ENCODE measurements at regions not wholly inside any gene's neighbourhood (a gene's known extent, or its start where the extent isn't known, plus 50 kb on each side); places are given as distances from the start of the nearest gene placed in this dataset.
"Not testable (repeated sequence)": the region's sequence is repeated elsewhere in the genome, so short reads cannot be mapped to it uniquely, and the experiment has no call there.

- DNase-seq (ENCODE audit: low read depth, low spot score), result no peak
Measured at GRCh38 chr16:13805951-13806350, 114.0 kb upstream of the ERCC4 start.

DNA sequence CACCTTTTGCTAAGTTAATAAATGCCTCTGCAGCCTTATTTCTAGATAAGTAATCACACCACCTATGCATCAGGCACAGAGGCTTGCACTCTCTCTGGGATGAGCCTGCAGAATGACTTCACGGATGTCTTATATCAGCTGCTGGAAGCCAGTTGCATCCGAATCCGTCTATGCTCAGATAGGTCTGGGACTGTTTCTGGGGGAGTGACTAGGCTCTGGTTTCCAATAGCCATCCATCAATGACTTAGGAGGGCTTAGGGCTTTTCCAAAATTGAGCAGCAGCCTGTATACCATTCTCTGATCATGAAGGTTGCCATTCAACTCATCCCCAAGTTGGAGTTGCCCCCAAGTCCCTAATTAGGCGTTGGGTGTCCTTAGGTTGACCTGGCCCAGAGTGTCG, 113.3 kb upstream of the ERCC4 start:
- no peak for DNase-seq (ENCODE audit: low read depth, low spot score)

- no peak for DNase-seq (ENCODE audit: low read depth, low spot score)
Measured at GRCh38 chr16:13808102-13808501, 111.9 kb upstream of the ERCC4 start.

- DNase-seq (ENCODE audit: low read depth, low spot score), result no peak
Measured at GRCh38 chr16:13809765-13810164, 110.2 kb upstream of the ERCC4 start.

GRCh38 chr16:13811834-13812233, 108.1 kb upstream of the ERCC4 start:
- no peak for DNase-seq (ENCODE audit: low read depth, low spot score)

DNA sequence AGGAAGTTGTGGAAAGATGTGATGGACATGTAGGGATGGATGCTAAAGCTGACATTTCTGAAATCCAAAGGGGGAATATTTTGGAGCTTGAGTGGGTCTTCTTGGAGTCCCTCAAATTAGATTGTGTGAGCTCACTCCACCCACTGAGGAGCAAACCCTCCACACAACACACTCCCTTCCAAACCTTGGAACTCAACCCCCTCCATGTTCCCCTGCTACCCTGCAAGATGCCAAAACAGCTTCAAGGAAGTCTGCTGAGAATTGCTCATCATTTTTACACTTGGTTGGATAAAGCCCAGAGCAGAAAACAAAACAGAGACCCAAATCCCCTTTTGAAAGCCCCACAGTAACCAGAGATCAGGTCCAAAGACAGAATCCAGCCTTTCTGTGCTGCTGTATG, 103.3 kb upstream of the ERCC4 start:
- no peak for DNase-seq (ENCODE audit: low read depth, low spot score)

- no peak for DNase-seq (ENCODE audit: low read depth, low spot score)
Measured at GRCh38 chr16:13823501-13823900, 96.5 kb upstream of the ERCC4 start.

DNA sequence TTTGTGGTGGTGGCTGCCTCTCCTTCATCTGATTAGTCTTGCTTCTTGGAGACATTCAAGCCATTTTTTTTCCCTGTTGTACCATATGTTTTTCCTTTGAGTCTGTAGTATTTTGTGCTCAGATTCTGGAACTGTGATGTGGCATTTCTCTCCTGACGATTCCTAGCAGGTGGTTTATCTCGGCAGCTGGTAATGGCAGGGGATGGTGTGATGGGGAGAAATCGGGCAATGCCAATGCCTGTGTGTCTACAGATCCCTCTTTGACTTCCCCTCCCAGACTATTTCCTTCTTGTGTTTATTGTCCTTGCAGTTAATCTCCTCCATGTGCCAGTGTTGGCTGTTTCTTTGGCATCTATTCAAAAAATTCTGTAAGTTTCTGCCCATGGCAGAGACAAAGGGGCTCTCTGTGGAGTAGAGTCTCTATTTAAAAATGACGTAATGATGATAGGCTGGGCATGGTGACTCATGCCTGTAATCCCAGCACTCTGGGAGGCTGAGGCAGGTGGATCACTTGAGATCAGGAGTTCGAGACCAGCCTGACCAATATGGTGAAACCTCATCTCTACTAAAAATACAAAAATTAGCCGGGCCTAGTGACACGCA, 90.2 kb upstream of the ERCC4 start:
- no peak for DNase-seq (ENCODE audit: low read depth, low spot score)

- DNase-seq (ENCODE audit: low read depth, low spot score), result no peak
Measured at GRCh38 chr16:13833515-13833914, 86.4 kb upstream of the ERCC4 start.

DNA sequence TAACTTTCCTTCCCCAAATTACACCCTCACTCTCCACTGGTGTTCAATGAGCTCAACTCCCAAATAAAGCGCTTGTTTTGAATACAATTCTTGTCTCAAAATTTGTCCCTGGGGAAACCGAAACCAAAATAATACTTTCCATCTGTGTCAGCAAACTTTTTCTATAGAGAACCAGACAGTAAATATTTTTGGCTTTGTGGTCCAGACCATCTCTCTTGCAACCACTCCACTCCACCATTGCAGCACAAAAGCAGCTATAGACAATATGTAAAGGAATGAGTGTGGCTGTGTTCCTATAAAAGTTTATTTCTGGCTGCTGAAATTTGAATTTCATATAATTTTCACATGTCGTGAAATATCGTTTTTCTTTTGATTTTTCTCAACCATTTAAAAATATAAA, 84.6 kb upstream of the ERCC4 start:
- no peak for DNase-seq (ENCODE audit: low read depth, low spot score)

DNA sequence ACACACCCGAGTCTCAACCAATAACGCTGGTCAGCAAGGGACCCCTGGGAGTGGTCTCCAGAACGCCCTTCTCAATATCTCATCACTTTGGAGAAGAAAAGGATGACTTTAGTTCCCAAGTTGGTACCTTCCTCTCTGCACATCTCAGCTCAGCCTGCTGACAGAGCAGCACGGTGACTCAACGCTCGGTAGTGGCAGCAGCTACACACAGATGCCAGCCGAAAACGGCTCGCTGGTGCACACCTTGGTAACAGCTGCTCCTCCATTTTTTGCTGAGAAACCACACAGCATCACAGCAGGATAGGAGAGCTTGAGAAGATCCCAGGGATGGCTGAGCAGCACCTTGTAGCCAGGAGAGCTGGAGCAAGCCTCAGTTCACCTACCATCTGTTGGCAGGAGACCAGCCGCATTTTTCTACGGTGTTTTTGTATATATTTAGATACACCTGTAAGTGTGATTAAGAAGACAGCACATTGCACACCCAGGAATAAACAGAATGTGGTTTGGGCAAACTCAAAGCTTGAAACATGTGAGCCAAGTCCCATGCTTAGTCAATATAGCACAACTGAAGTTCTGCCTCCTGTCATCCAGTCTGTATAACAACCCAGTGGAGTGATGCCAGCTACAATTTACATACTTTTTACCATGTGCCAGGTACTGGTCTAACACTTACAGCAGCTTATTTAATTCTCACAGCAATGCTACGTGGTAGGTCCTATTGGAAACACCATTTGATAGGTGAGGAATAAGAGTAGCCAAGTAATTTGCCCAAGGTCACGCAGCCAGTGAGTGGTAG, 83.8 kb upstream of the ERCC4 start:
- DNase-seq (ENCODE audit: low read depth, low spot score), result no peak

DNA sequence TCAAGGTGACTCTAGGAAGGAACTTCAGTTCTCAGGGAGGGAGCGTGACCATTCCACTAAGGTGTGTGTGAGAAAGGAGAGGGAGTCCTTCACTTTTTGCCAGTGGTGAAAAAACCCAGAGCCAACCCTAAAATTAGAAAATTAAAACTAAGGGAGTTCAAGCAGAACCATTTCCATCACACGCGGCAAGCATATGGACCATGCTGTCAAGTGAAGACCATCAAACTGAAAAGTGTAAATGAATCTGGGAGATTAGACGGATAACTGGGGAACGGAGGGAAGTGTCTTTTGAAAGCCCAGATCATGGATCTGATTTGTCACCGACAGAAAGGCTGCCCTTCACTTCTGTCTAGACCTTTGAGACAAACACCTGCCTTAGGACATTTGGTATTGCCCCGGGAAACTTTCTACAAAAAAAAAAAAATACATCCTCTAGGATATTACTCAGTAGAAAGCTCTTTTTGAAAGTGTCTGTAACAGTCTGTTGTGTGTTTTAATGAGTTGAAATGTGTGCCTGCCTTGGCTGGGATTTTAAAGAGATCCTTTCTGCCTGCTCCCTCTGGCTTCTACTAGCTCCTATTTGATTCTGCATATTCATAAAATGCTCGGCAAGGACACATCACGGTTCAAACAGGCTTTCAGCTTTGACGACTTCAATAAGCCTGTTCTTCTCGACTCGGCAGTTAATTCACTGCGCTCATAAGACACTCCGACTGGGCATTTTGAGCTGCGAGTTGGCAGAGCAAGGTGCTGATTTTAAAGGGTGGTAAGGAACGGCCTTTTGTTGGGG, 81.4 kb upstream of the ERCC4 start:
- DNase-seq (ENCODE audit: low read depth, low spot score), result no peak

GRCh38 chr16:13839577-13839976, 80.4 kb upstream of the ERCC4 start:
- DNase-seq (ENCODE audit: low read depth, low spot score), result no peak

DNA sequence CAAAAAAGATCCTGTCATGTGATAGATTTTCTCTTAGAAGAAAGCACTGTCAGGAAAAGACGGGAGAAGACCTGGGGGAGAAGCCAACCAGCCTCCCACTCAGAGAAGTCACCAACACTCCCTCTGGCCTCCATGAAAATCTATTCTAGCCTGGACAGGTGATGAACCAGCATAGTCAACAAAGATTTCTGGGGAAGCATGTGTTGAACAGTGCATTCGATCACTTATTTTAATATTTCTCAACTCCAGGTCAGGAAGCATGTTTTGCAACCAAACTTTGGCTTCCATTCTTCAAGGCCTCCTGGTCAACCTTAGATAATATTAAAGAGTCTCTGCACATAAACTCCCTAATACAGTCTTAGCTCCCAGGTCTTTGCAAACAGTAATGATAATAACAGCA, 74.7 kb upstream of the ERCC4 start:
- no peak for DNase-seq (ENCODE audit: low read depth, low spot score)

GRCh38 chr16:13848795-13849194, 71.2 kb upstream of the ERCC4 start:
- no peak for DNase-seq (ENCODE audit: low read depth, low spot score)

GRCh38 chr16:13850173-13850572, 69.8 kb upstream of the ERCC4 start:
- not testable (repeated sequence) for DNase-seq (ENCODE audit: low read depth, low spot score)

- no peak for DNase-seq (ENCODE audit: low read depth, low spot score)
Measured at GRCh38 chr16:13852827-13853226, 67.1 kb upstream of the ERCC4 start.

- DNase-seq (ENCODE audit: low read depth, low spot score), result no peak
Measured at GRCh38 chr16:13856398-13856797, 63.6 kb upstream of the ERCC4 start.

GRCh38 chr16:13856811-13857511, 63.0 kb upstream of the ERCC4 start:
- DNase-seq (ENCODE audit: low read depth, low spot score), result no peak

- DNase-seq (ENCODE audit: low read depth, low spot score), result no peak
Measured at GRCh38 chr16:13858873-13859580, 60.9 kb upstream of the ERCC4 start.

GRCh38 chr16:13863075-13863765, 56.7 kb upstream of the ERCC4 start:
- DNase-seq (ENCODE audit: low read depth, low spot score), result no peak

Measured in smooth muscle cell of the brain vasculature (primary cell).